GM12878 (cell line): ENCODE measurements at regions not wholly inside any gene's neighbourhood (a gene's known extent, or its start where the extent isn't known, plus 50 kb on each side); places are given as distances from the start of the nearest gene placed in this dataset.

ENCODE experiments used
- ATAC-seq: fragments of 200-7000 bp; cut with Tn5 transposase; 3 replicates; pipeline ENCODE4 v1.9.1; 2020; ENCODE audit warnings: mild to moderate bottlenecking, moderate library complexity
- BruUV-seq: library from RNA; stranded (reverse); fragments of 400-500 nt; replicated peaks from 2 replicates; lab custom pipeline; 2021; lab: Mats Ljungman, UMichigan
- CTCF ChIA-PET: fragments of 300-600 bp; sonication (Branson Sonifier 250); formaldehyde crosslinking; extraction: SDS; loops from one replicate; lab custom pipeline; 2021; ENCODE audit warnings: inconsistent platforms; lab: Yijun Ruan, JAX
- POLR2A ChIA-PET: fragments of 350-600 bp; formaldehyde crosslinking; extraction: SDS; loops from one replicate; lab custom pipeline; 2021; ENCODE audit warnings: inconsistent platforms; lab: Charles Lee
- RAD21 ChIA-PET: fragments of 300-600 bp; sonication (Branson Sonifier 250); formaldehyde crosslinking; loops from one replicate; lab custom pipeline; 2023; ENCODE audit warnings: antibody characterized with exemption; ENCODE audit not compliant: unreplicated experiment; lab: Charles Lee
- SMC1A ChIA-PET: fragments of 300-600 bp; sonication (Branson Sonifier 250); formaldehyde crosslinking; loops from one replicate; lab custom pipeline; 2023; ENCODE audit not compliant: unreplicated experiment, uncharacterized antibody; lab: Charles Lee
- DNase-seq: peaks from one replicate; pipeline ENCODE4 v3.0.0-alpha.2; 2011; ENCODE audit warnings: low read depth, low spot score
- FAIRE-seq: peaks from 3 replicates; lab custom pipeline; 2011; peaks lifted over from hg19 to GRCh38; lab: Jason Lieb, UNC
- H2AFZ ChIP-seq: 2 replicates; pipeline ENCODE4 v1.6.0; 2011; ENCODE audit warnings: low read depth, low read length, control low read depth; ENCODE audit not compliant: control insufficient read depth
- H3K27ac ChIP-seq: 2 replicates; pipeline ENCODE4 v1.5.1; 2011; ENCODE audit warnings: control low read depth; ENCODE audit not compliant: control insufficient read depth, insufficient read depth
- H3K27me3 ChIP-seq, 2 experiments: replicated peaks in 1 of 2; 2 replicates each; pipeline versions ENCODE4 v1.6.0 to v1.6.1; 2011; ENCODE audit warnings: low read length in 1 of 2; ENCODE audit not compliant: control insufficient read depth in 2 of 2, insufficient read depth in 2 of 2
- H3K36me3 ChIP-seq, 2 experiments: 2 replicates each; pipeline ENCODE4 v1.5.1; 2011; ENCODE audit warnings: low read length in 1 of 2; ENCODE audit not compliant: control insufficient read depth in 2 of 2, insufficient read depth in 2 of 2
- H3K4me1 ChIP-seq: 2 replicates; pipeline ENCODE4 v1.6.1; 2011; ENCODE audit warnings: mild to moderate bottlenecking, low read length, moderate library complexity, mixed read lengths; ENCODE audit not compliant: control insufficient read depth, insufficient read depth
- H3K4me2 ChIP-seq: 2 replicates; pipeline ENCODE4 v1.6.0; 2011; ENCODE audit warnings: control low read depth; ENCODE audit not compliant: control insufficient read depth, insufficient read depth
- H3K4me3 ChIP-seq: fragments of 200-600 bp; sonication (generic); 2 replicates; pipeline ENCODE4 v1.5.1; 2016
- H3K79me2 ChIP-seq: 2 replicates; pipeline ENCODE4 v1.6.0; 2011; ENCODE audit warnings: low read length; ENCODE audit not compliant: control insufficient read depth, insufficient read depth
- H3K9ac ChIP-seq: 2 replicates; pipeline ENCODE4 v1.8.0; 2011; ENCODE audit warnings: low read length, control low read depth, mixed read lengths; ENCODE audit not compliant: control insufficient read depth, insufficient read depth
- H3K9me3 ChIP-seq: replicated peaks from 3 replicates; pipeline ENCODE4 v1.5.1; 2011; ENCODE audit warnings: mild to moderate bottlenecking, low read length; ENCODE audit not compliant: control insufficient read depth, insufficient read depth
- H4K20me1 ChIP-seq: 2 replicates; pipeline ENCODE4 v1.6.0; 2011; ENCODE audit not compliant: control insufficient read depth, insufficient read depth
- CHD2 ChIP-seq: IDR thresholded peaks from 2 replicates; pipeline ENCODE4 v1.6.1; 2011; ENCODE audit warnings: low read depth, low read length, improper control_type of control experiment, borderline replicate concordance
- EP300 ChIP-seq, 2 experiments: fragments of 150-350 bp in 1 of 2; IDR thresholded peaks; 2 replicates each; pipeline ENCODE4 v1.6.1; 2011 to 2012; ENCODE audit warnings: low read depth in 2 of 2, low read length in 2 of 2, borderline replicate concordance in 1 of 2, improper control_type of control experiment in 1 of 2, inconsistent platforms in 1 of 2; ENCODE audit not compliant: control insufficient read depth in 1 of 2
- KDM1A ChIP-seq: fragments of 200-600 bp; sonication (generic); IDR thresholded peaks from 2 replicates; pipeline ENCODE4 v1.6.1; 2016; ENCODE audit warnings: borderline replicate concordance
- MYB ChIP-seq: fragments of 150-350 bp; IDR thresholded peaks from 2 replicates; pipeline ENCODE4 v1.6.1; 2014; ENCODE audit warnings: mild to moderate bottlenecking, low read depth, low read length, borderline replicate concordance
- POLR2AphosphoS2 ChIP-seq: IDR thresholded peaks from 2 replicates; pipeline ENCODE4 v1.6.1; 2011; ENCODE audit warnings: low read depth, mild to moderate bottlenecking, low read length, improper control_type of control experiment, moderate library complexity
- RELA ChIP-seq: fragments of 450-650 bp; IDR thresholded peaks from 2 replicates; pipeline ENCODE4 v1.8.0; 2014; ENCODE audit warnings: borderline replicate concordance; ENCODE audit not compliant: partially characterized antibody
- SIX5 ChIP-seq: IDR thresholded peaks from 2 replicates; pipeline ENCODE4 v1.6.1; 2011; ENCODE audit warnings: mild to moderate bottlenecking, low read depth, low read length, moderate library complexity; ENCODE audit not compliant: severe bottlenecking
- ZBTB33 ChIP-seq: fragments of 450-650 bp; IDR thresholded peaks from 2 replicates; pipeline ENCODE4 v1.6.1; 2017; ENCODE audit warnings: mild to moderate bottlenecking
- ZNF384 ChIP-seq: IDR thresholded peaks from 2 replicates; pipeline ENCODE4 v1.6.1; 2012; ENCODE audit warnings: low read depth, mild to moderate bottlenecking, low read length, improper control_type of control experiment, borderline replicate concordance
- ZNF622 ChIP-seq: fragments of 450-650 bp; IDR thresholded peaks from 2 replicates; pipeline ENCODE4 v1.6.1; 2017; ENCODE audit warnings: mild to moderate bottlenecking, inconsistent platforms
- WGBS: methylation state at CpG from one replicate; pipeline ENCODE4 v1.1.6; 2016; ENCODE audit warnings: low lambda C conversion rate; ENCODE audit not compliant: insufficient replicate concordance, insufficient coverage; ENCODE audit errors: missing lambda C conversion rate; 5-methylcytosine and 5-hydroxymethylcytosine counted together
- in situ Hi-C: fragments of 300-500 bp; cut with MboI; formaldehyde crosslinking; loops from 9 replicates; pipeline ENCODE4 v1.14.3; 2018; ENCODE audit warnings: mixed read lengths
- intact Hi-C: fragments of 100-400 bp; cut with micrococcal nuclease; formaldehyde crosslinking; loops from one replicate; pipeline ENCODE4 v1.14.2; 2022; ENCODE audit not compliant: unreplicated experiment
- TF ChIP-seq, protein P1 (sequence below): fragments of 450-650 bp; IDR thresholded peaks from 2 replicates; pipeline ENCODE4 v1.6.1; 2017; ENCODE audit warnings: mild to moderate bottlenecking, moderate library complexity

DNA sequence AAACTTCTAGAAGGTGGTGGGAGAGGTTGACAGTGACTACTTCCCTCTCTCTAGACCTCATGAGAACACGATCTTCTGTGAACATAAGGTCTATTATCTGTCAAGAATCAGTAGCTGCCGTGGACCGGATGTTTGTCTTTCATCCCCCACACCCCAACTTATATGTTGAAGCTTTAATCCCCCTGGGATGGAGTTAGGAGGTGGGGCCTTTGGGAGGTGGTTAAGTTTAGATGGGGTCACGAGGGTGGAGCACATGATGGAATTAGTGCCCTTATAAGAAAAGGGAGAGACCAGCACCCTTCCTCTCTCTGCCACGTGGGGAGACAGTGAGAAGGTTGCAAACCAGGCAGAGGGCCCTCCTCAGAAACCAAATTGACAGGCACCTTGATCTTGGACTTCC is 409.1 kb downstream of the QKI start:
- Histone ChIP-seq H3K36me3 (no peaks in the 10 kb centered on the region), H3K4me1 (no peaks in the 10 kb centered on the region), H3K27me3 (no peaks in the 10 kb centered on the region; a peak in 1 of 4 replicates), H3K79me2 (no peaks in the 10 kb centered on the region), H3K9ac (no peak overlapping the region), H3K4me2 (no peak overlapping the region), H3K27ac (no peak overlapping the region), H2AFZ (no peak overlapping the region), H3K4me3 (no peak overlapping the region), H3K9me3 (no peaks in the 10 kb centered on the region), H4K20me1 (no peaks in the 10 kb centered on the region)
- ChIA-PET SMC1A (no interaction called here), POLR2A (no interaction called here), CTCF (no interaction called here), RAD21 (no interaction called here)
- TF ChIP-seq RELA (no peak), POLR2AphosphoS2 (no peak), EP300 (IDR thresholded peaks at IDR 0.05; ENCODE audit: borderline replicate concordance in 1 of 2, control insufficient read depth in 1 of 2, low read depth in 2 of 2, low read length in 2 of 2) (no peak), KDM1A (no peak), MYB (no peak), ZBTB33 (no peak), ZNF622 (no peak), ZNF384 (no peak), SIX5 (no peak), CHD2 (no peak)
- TF ChIP-seq, protein P1, sequence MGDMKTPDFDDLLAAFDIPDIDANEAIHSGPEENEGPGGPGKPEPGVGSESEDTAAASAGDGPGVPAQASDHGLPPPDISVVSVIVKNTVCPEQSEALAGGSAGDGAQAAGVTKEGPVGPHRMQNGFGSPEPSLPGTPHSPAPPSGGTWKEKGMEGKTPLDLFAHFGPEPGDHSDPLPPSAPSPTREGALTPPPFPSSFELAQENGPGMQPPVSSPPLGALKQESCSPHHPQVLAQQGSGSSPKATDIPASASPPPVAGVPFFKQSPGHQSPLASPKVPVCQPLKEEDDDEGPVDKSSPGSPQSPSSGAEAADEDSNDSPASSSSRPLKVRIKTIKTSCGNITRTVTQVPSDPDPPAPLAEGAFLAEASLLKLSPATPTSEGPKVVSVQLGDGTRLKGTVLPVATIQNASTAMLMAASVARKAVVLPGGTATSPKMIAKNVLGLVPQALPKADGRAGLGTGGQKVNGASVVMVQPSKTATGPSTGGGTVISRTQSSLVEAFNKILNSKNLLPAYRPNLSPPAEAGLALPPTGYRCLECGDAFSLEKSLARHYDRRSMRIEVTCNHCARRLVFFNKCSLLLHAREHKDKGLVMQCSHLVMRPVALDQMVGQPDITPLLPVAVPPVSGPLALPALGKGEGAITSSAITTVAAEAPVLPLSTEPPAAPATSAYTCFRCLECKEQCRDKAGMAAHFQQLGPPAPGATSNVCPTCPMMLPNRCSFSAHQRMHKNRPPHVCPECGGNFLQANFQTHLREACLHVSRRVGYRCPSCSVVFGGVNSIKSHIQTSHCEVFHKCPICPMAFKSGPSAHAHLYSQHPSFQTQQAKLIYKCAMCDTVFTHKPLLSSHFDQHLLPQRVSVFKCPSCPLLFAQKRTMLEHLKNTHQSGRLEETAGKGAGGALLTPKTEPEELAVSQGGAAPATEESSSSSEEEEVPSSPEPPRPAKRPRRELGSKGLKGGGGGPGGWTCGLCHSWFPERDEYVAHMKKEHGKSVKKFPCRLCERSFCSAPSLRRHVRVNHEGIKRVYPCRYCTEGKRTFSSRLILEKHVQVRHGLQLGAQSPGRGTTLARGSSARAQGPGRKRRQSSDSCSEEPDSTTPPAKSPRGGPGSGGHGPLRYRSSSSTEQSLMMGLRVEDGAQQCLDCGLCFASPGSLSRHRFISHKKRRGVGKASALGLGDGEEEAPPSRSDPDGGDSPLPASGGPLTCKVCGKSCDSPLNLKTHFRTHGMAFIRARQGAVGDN: no peak
- BruUV-seq: no TSS peak
- FAIRE-seq (no peak), DNase-seq (no peak), ATAC-seq (no peak)
- WGBS: 47% methylated on average over 5 of the region's 5 CpGs
- in situ Hi-C loops (no loop called here), intact Hi-C loops (no loop called here)
